Upper lobe of right lung (tissue), 1 donor: ENCODE measurements at regions not wholly inside any gene's neighbourhood (a gene's known extent, or its start where the extent isn't known, plus 50 kb on each side); places are given as distances from the start of the nearest gene placed in this dataset.

Experiments
- ATAC-seq: fragments of 200-7000 bp; cut with Tn5 transposase; one replicate; pipeline ENCODE4 v1.9.1; 2020; ENCODE audit warnings: mild to moderate bottlenecking, moderate library complexity
- DNase-seq: peaks from one replicate; pipeline ENCODE4 v3.0.0-alpha.2; 2020
- H3K27ac ChIP-seq: fragments of 200-600 bp; one replicate; pipeline ENCODE4 v1.8.0; 2022
- H3K27me3 ChIP-seq: fragments of 200-600 bp; one replicate; pipeline ENCODE4 v1.8.0; 2022; ENCODE audit warnings: mild to moderate bottlenecking
- H3K36me3 ChIP-seq: fragments of 200-600 bp; one replicate; pipeline ENCODE4 v1.8.0; 2022
- H3K4me1 ChIP-seq: fragments of 200-600 bp; one replicate; pipeline ENCODE4 v1.8.0; 2022
- H3K4me3 ChIP-seq: fragments of 200-600 bp; one replicate; pipeline ENCODE4 v1.8.0; 2022; ENCODE audit warnings: mild to moderate bottlenecking
- H3K9me3 ChIP-seq: fragments of 200-600 bp; one replicate; pipeline ENCODE4 v1.8.0; 2022
- intact Hi-C: fragments of 100-400 bp; cut with DNase I; formaldehyde crosslinking; loops from one replicate; pipeline ENCODE4 v1.11.0; 2022
- TF ChIP-seq, protein P1 (sequence below): fragments of 200-600 bp; IDR thresholded peaks from one replicate; pipeline ENCODE4 v1.8.0; 2022; ENCODE audit warnings: antibody characterized with exemption
- donor health status: DM: no; HTN: yes; CAD: no; lungs with severe emphysema.

DNA sequence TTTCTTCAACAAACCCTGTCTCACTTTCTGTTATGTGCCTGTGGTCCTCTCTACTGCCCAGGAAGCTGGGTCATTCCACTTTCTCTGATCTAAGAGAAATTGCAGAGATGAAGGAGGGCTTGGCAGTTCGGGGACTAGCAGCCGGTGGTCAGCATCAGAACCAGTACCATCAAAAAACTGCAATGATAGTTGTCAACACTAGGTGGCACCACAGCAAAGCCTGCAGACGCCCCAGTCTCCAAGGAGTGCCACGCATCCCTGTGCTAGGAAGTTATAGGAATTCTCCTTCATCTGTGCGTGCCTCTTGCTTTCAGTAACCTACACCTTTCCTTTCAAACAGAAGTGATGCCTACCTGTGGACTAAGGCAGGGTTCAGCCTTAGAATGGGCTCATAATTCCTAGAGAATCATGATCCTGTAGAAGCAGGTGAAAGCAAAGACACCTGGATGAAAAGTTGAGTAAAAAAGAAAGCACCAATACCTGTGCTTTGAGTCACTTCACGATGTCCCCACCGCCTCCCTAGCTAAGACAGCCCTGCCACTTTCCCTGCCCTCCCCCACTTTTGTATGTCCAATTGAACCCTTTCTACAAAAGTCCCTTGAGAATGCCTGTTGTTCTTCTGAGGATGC lies 129.2 kb downstream of the ADAMTS1 start:
- DNase-seq (no peak), ATAC-seq (peak; percentile 92)
- H3K27ac ChIP-seq: no peak overlapping the region
- intact Hi-C loops: no loop called here
- H3K36me3 ChIP-seq: no peaks in the 10 kb centered on the region
- TF ChIP-seq, protein P1, sequence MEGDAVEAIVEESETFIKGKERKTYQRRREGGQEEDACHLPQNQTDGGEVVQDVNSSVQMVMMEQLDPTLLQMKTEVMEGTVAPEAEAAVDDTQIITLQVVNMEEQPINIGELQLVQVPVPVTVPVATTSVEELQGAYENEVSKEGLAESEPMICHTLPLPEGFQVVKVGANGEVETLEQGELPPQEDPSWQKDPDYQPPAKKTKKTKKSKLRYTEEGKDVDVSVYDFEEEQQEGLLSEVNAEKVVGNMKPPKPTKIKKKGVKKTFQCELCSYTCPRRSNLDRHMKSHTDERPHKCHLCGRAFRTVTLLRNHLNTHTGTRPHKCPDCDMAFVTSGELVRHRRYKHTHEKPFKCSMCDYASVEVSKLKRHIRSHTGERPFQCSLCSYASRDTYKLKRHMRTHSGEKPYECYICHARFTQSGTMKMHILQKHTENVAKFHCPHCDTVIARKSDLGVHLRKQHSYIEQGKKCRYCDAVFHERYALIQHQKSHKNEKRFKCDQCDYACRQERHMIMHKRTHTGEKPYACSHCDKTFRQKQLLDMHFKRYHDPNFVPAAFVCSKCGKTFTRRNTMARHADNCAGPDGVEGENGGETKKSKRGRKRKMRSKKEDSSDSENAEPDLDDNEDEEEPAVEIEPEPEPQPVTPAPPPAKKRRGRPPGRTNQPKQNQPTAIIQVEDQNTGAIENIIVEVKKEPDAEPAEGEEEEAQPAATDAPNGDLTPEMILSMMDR: peak; percentile 82
- H3K9me3 ChIP-seq: no peaks in the 10 kb centered on the region
- no peaks in the 10 kb centered on the region for H3K4me1 ChIP-seq
- no peak overlapping the region for H3K4me3 ChIP-seq
- no peaks in the 10 kb centered on the region for H3K27me3 ChIP-seq

- TF ChIP-seq, protein P1: no peak
- intact Hi-C loops: no loop called here
- DNase-seq: no peak
Measured at GRCh38 chr21:26715116-26715515, 130.1 kb downstream of the ADAMTS1 start.

GRCh38 chr21:26710155-26710554 lies 135.1 kb downstream of the ADAMTS1 start:
- no peaks in the 10 kb centered on the region for H3K4me1 ChIP-seq
- no peaks in the 10 kb centered on the region for H3K9me3 ChIP-seq
- DNase-seq: no peak
- no peak overlapping the region for H3K27ac ChIP-seq
- no peak for ATAC-seq
- no peaks in the 10 kb centered on the region for H3K36me3 ChIP-seq
- TF ChIP-seq, protein P1: no peak
- H3K27me3 ChIP-seq: no peaks in the 10 kb centered on the region
- intact Hi-C loops: no loop called here
- no peak overlapping the region for H3K4me3 ChIP-seq

More at GRCh38 chr21:26715116-26715515, 130.1 kb downstream of the ADAMTS1 start:
- Histone ChIP-seq H3K4me1 (no peaks in the 10 kb centered on the region), H3K36me3 (no peaks in the 10 kb centered on the region), H3K27me3 (no peaks in the 10 kb centered on the region), H3K4me3 (no peak overlapping the region), H3K9me3 (no peaks in the 10 kb centered on the region), H3K27ac (no peak overlapping the region)
- ATAC-seq: no peak

DNA sequence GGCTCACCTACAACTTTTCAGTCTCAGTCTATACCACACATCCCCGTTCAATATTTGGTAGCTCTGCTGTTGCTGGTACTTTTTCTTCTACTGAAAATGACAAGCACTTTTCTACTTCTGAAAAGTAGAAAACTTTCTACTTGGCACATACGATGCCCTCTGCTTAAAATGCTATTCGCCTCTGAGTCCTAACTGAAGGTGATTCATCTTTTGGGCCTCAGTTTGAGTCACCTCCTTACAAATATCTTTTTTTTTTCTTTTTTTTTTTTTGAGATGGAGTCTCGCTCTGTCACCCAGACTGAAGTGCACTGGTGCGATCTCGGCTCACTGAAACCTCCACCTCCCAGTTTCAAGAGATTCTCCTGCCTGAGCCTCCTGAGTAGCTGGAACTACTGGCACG lies 136.0 kb upstream of the CYYR1 start:
- ATAC-seq (no peak), DNase-seq (no peak)
- H3K27ac ChIP-seq: no peak overlapping the region
- TF ChIP-seq, protein P1: no peak
- H3K9me3 ChIP-seq: no peaks in the 10 kb centered on the region
- H3K36me3 ChIP-seq: no peaks in the 10 kb centered on the region
- H3K4me3 ChIP-seq: no peak overlapping the region
- no peaks in the 10 kb centered on the region for H3K4me1 ChIP-seq
- intact Hi-C loops: no loop called here
- no peaks in the 10 kb centered on the region for H3K27me3 ChIP-seq

GRCh38 chr21:26708223-26708800 lies 135.2 kb upstream of the CYYR1 start:
- TF ChIP-seq, protein P1: no peak
- Histone ChIP-seq H3K27ac (no peak overlapping the region), H3K36me3 (no peaks in the 10 kb centered on the region), H3K9me3 (no peaks in the 10 kb centered on the region), H3K27me3 (no peaks in the 10 kb centered on the region), H3K4me1 (no peaks in the 10 kb centered on the region), H3K4me3 (no peak overlapping the region)
- DNase-seq (no peak), ATAC-seq (no peak)
- intact Hi-C loops: no loop called here
